ENCODE measurements at regions not wholly inside any gene's neighbourhood (a gene's known extent, or its start where the extent isn't known, plus 50 kb on each side); places are given as distances from the start of the nearest gene placed in this dataset.

GRCh38 chr4:33566649-33567048 lies 2677.7 kb downstream of the ARAP2 start:
- TF ChIP-seq CTCF (IDR thresholded peaks at IDR 0.05; ENCODE audit: insufficient read depth in 1 of 2, low read depth in 1 of 2, low read length in 1 of 2, severe bottlenecking in 1 of 2, unreplicated experiment in 1 of 2) = no peak
- Histone ChIP-seq H3K36me3 (ENCODE audit: control insufficient read depth, insufficient read depth, low read length) (no peaks in the 10 kb centered on the region), H3K4me3 (ENCODE audit: low read depth, low read length) (no peak overlapping the region), H3K27me3 (replicated peaks; ENCODE audit: control insufficient read depth, insufficient read depth, low read length) (no peaks in the 10 kb centered on the region), H3K9me3 (no peaks in the 10 kb centered on the region), H3K4me1 (no peaks in the 10 kb centered on the region)
- intact Hi-C loops (cut with micrococcal nuclease; ENCODE audit: unreplicated experiment) = no loop called here
- BruUV-seq (replicated peaks) = no TSS peak
- H3K4me3 Mint-ChIP-seq (ENCODE audit: unreplicated experiment) = no peak overlapping the region
- no peaks in the 10 kb centered on the region for H3K4me1 Mint-ChIP-seq (ENCODE audit: low read depth, unreplicated experiment)
- ChIA-PET POLR2A (no interaction called here), CTCF (no interaction called here)
- H3K27me3 Mint-ChIP-seq (ENCODE audit: insufficient read depth, unreplicated experiment) = no peaks in the 10 kb centered on the region
- no peak for DNase-seq
- no peak overlapping the region for H3K27ac Mint-ChIP-seq (ENCODE audit: unreplicated experiment)
- H3K36me3 Mint-ChIP-seq (ENCODE audit: insufficient read depth, unreplicated experiment) = no peaks in the 10 kb centered on the region
- H3K9me3 Mint-ChIP-seq (ENCODE audit: unreplicated experiment) = no peaks in the 10 kb centered on the region

GRCh38 chr4:33577791-33578190 lies 2666.5 kb downstream of the ARAP2 start:
- Histone ChIP-seq H3K4me3 (ENCODE audit: low read depth, low read length) (no peak overlapping the region), H3K36me3 (ENCODE audit: control insufficient read depth, insufficient read depth, low read length) (no peaks in the 10 kb centered on the region), H3K27me3 (replicated peaks; ENCODE audit: control insufficient read depth, insufficient read depth, low read length) (no peaks in the 10 kb centered on the region), H3K4me1 (no peaks in the 10 kb centered on the region), H3K9me3 (no peaks in the 10 kb centered on the region)
- Mint-ChIP-seq H3K36me3 (ENCODE audit: insufficient read depth, unreplicated experiment) (no peaks in the 10 kb centered on the region), H3K27ac (ENCODE audit: unreplicated experiment) (no peak overlapping the region), H3K4me1 (ENCODE audit: low read depth, unreplicated experiment) (no peaks in the 10 kb centered on the region), H3K27me3 (ENCODE audit: insufficient read depth, unreplicated experiment) (no peaks in the 10 kb centered on the region), H3K9me3 (ENCODE audit: unreplicated experiment) (no peaks in the 10 kb centered on the region), H3K4me3 (ENCODE audit: unreplicated experiment) (no peak overlapping the region)
- BruUV-seq (replicated peaks) = no TSS peak
- POLR2A ChIA-PET = no interaction called here
- intact Hi-C loops (cut with micrococcal nuclease; ENCODE audit: unreplicated experiment) = no loop called here
- no peak for DNase-seq
- CTCF ChIA-PET = no interaction called here
- TF ChIP-seq CTCF (IDR thresholded peaks at IDR 0.05; ENCODE audit: insufficient read depth in 1 of 2, low read depth in 1 of 2, low read length in 1 of 2, severe bottlenecking in 1 of 2, unreplicated experiment in 1 of 2) = no peak

GRCh38 chr4:33579951-33580350 lies 2664.4 kb downstream of the ARAP2 start:
- no peaks in the 10 kb centered on the region for H3K4me1 Mint-ChIP-seq (ENCODE audit: low read depth, unreplicated experiment)
- no peaks in the 10 kb centered on the region for H3K9me3 ChIP-seq
- H3K27ac Mint-ChIP-seq (ENCODE audit: unreplicated experiment) = no peak overlapping the region
- no peak for TF ChIP-seq CTCF (IDR thresholded peaks at IDR 0.05; ENCODE audit: insufficient read depth in 1 of 2, low read depth in 1 of 2, low read length in 1 of 2, severe bottlenecking in 1 of 2, unreplicated experiment in 1 of 2)
- DNase-seq = no peak
- BruUV-seq (replicated peaks) = no TSS peak
- H3K36me3 ChIP-seq (ENCODE audit: control insufficient read depth, insufficient read depth, low read length) = no peaks in the 10 kb centered on the region
- no peaks in the 10 kb centered on the region for H3K4me1 ChIP-seq
- no peaks in the 10 kb centered on the region for H3K9me3 Mint-ChIP-seq (ENCODE audit: unreplicated experiment)
- ChIA-PET CTCF (no interaction called here), POLR2A (no interaction called here)
- intact Hi-C loops (cut with micrococcal nuclease; ENCODE audit: unreplicated experiment) = no loop called here
- H3K27me3 ChIP-seq (replicated peaks; ENCODE audit: control insufficient read depth, insufficient read depth, low read length) = no peaks in the 10 kb centered on the region
- H3K4me3 Mint-ChIP-seq (ENCODE audit: unreplicated experiment) = no peak overlapping the region
- H3K27me3 Mint-ChIP-seq (ENCODE audit: insufficient read depth, unreplicated experiment) = no peaks in the 10 kb centered on the region
- no peak overlapping the region for H3K4me3 ChIP-seq (ENCODE audit: low read depth, low read length)
- no peaks in the 10 kb centered on the region for H3K36me3 Mint-ChIP-seq (ENCODE audit: insufficient read depth, unreplicated experiment)

All from Caco-2 (cell line).